ENCODE measurements at regions not wholly inside any gene's neighbourhood (a gene's known extent, or its start where the extent isn't known, plus 50 kb on each side); places are given as distances from the start of the nearest gene placed in this dataset.
A peak's percentile ranks its signal among the peaks of the same experiment; 100 is the strongest.
"Not testable (repeated sequence)": the region's sequence is repeated elsewhere in the genome, so short reads cannot be mapped to it uniquely, and the experiment has no call there.

DNA sequence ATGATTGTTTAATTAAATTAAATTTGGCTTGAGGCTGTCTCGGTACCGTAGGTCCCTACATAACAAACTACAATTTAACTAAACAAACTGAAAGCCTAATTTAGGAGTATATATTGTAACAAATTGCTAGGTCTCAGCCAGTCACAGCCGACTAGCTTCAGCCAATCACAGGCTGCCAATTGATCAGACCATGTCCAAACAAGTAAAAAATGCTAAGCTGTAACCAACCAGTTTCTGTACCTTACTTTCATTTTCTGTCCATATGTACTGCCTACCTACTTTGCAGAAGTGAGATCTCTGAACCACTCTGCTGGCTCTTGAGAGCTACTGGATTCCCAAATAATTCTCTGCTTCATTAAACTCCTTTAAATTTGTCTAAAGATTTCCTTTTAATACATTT is 648.0 kb upstream of the GJE1 start:
- no peak for DNase-seq

GRCh38 chr6:141483598-141484061 is 649.1 kb upstream of the GJE1 start:
- DNase-seq, result no peak

GRCh38 chr6:141482796-141483597 is 649.7 kb upstream of the GJE1 start:
- DNase-seq, result peak in 1 of 2 experiments; percentile 12

- DNase-seq, result no peak
Observed at GRCh38 chr6:141475259-141475658, 657.5 kb upstream of the GJE1 start.

DNA sequence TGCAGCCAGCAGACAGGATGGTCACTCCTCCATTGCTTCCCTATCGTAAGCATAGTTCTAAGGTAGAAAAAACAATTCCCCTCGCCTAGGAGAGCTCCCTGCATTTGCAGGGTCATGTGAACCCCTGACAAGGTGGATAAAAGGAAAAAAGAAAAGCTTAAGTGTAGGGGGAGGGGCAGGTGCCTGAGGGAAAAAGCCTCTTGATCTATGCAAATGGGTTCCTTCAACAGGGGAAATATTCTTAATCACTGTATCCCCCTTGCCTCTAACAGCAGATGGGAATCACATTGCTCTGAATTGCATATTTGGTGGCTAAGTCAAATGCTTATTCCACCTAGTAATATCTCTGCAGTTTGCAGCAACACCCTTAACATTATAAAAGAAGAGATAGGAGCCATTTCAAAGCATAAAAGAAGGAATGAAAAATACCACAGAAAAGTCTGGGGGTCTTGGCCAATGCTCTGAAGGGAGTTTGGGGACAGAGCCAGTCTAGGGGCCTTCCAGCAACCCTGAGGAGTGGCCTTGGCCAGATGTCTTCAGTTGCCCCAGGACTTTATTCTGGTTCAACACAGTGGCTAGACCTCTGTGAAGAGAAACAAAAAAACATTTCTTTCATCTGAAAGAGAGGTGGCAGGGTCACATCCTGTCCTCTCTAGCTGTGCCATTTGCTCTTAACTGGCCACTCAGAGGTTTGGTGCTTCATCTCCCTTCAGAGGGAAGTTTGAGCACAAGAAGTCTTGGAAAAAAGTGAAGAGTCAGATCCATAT is 660.4 kb upstream of the GJE1 start:
- no peak for DNase-seq

DNA sequence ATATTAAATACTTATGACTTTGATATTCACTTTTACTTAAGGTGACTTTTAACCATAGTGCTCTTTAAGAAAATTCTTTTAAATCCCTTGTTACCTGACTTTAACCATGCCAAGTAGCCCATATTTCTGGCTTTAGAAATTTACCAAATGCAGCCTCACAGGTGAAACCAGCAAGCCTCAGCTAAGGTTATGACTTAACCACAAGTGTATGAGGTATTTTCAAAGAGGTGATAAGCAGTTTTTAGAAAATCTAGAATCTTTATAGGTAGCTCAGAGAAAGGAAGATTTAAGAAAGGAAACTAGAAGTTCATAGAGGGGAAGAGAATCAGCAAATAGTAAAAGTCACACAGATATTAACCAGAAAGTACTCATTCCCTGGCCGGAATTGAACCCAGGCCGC is 661.9 kb upstream of the GJE1 start:
- DNase-seq, result no peak

DNA sequence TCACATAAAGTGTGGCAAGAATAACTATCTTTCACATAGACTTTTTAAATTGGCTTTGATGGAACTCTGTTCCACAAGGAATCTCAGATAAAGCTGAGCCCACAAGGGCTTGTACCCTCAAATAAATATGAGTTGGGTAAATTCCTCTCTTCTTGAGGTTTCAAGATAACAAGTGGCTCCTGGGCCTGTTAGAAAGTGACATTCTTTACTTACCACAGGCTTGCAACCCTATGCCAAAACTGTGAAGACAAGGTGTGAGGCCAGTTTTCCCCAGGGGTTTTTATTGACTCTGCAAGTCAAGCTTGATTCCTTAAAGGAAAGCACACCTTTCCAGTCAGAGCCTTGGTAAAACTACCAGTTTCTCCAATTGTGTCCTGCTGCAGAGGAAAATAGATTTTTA is 664.8 kb upstream of the GJE1 start:
- DNase-seq, result no peak

DNA sequence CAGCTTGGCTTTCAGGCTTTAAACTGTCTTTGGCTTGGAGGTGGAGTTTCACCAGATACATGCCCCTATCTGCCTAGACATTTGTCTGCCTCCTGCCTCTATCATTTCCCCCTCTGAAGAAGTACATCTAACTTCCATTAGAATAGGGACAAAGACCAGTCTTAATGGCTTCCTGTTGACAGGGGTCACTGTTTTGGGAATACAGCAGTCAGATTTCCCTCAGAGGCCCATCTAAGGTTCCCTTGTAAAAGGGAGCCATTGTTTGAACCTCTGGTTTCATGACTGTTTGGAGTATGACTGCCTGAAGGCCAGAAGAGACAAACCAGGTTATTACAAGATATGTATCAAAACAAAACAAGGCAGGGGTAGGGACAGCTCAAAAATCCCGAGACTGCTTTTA is 665.7 kb upstream of the GJE1 start:
- DNase-seq, result no peak

- DNase-seq, result no peak
Observed at GRCh38 chr6:141464896-141465295, 667.8 kb upstream of the GJE1 start.

DNA sequence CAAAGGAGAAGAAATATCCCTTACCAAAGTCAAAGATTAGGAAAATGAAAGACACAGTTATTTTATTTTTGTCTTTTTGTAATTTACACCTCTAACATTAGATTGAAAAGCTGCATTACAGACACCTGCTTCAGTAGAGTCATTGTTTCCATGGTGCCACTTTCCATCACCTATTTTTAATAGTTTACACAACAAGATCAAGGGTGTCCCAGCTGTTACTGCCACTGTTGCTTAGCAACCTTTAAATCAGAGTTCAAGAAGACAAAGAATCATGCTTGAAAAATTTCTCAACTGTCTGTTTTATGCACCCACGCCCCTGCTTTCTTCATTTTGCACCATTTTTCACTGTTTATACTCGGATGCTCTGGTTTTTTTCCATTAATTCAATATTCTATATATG is 668.2 kb upstream of the GJE1 start:
- DNase-seq, result peak in 1 of 2 experiments; percentile 4

- no peak for DNase-seq
Observed at GRCh38 chr6:141463237-141463977, 669.3 kb upstream of the GJE1 start.

DNA sequence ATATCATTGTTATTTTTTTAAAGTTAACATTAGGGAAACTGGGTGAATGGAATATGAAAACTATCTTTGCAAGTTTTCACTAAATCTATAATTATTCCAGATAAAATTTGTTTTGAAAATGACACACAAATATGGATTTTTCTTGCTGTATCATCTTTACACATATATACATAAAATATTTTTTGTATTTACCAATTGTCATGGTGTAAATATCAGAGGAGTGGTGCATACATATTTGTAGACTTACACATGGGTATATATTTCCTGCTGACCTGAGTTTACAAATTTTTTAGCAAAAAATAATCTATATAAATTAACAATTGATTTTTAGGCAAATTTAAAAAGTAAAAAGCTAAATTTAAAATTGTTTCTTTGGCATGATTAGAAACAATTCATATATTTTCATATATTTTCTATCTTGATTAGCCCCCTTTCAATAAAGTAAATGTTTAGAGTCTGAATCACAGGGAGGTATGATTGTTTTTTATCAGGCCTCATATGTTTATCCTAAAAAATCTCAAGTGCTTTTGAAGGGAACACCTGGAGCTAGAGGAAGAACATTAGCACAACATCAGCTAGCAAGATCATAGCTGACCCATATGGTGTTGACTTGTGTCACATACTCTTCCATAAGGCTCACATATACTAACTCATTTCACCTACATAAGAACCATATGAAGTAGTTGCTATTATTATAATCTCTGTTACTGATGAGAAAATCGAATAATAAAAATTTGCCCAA is 671.8 kb upstream of the GJE1 start:
- no peak for DNase-seq

DNA sequence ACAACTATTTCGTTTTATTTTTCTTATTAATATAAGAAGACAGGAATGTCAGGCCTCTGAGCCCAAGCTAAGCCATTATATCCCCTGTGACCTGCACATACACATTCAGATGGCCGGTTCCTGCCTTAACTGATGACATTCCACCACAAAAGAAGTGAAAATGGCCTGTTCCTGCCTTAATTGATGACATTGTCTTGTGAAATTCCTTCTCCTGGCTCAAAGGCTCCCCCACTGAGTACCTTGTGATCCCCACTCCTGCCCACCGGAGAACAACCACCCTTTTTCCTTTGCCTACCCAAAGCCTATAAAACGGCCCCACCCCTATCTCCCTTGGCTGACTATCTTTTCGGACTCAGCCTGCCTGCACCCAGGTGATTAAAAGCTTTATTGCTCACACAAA is 672.5 kb upstream of the GJE1 start:
- not testable (repeated sequence) for DNase-seq

DNA sequence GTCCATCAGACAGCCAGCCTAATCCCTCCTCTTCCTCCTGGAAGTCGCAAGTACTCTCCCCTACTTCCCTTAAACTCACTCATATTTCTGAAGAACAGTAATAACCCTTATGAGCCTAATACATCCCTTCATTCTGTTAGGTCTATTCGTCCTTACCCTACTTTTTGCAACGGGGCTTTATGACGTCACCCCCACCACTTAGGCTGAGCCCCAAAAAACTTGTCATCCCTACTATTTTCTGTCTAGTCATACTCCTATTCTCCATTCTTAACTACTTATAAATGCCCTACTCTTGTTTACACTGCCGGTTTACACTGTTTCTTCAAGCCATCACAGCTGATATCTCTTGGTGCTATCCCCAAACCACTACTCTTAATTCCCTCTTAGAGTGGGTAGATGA is 674.7 kb upstream of the GJE1 start:
- not testable (repeated sequence) for DNase-seq

- DNase-seq, result no peak
Observed at GRCh38 chr6:141452354-141452686, 680.4 kb upstream of the GJE1 start.

- DNase-seq, result no peak
Observed at GRCh38 chr6:141451511-141452353, 681.0 kb upstream of the GJE1 start.

- no peak for DNase-seq
Observed at GRCh38 chr6:141451181-141451510, 681.6 kb upstream of the GJE1 start.

DNA sequence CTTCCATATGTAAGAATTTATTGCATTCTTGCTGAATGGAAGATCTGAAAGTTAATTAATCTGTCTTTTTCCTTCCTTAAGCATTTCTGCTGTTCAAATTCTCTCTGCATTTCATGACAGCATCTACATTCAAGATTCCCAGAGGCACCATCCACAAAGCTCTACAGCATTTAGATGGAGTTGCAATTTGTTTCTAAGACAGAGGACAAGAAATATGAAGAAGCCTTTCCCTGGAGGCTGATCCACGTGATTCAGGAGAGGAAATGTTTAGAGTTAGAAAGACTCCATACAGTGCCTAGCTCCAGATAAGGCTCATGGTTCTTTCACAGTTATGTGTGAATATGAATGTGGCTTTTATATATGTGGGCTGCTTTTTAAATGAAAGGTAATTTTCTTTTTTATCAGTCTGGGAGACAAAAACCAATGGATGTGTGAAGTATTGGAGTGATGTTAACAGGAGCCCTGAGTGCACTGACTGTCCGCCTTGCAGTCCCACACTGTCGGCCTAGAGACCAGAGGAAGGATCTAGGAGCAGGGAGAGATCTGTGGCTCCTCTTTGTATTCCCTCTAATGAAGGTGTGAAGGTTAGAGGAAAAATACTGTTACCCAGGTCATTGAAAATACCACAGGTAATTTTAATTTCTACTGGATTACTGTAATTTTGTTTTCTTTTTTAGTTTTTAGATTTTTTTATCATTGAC is 686.6 kb upstream of the GJE1 start:
- no peak for DNase-seq

DNA sequence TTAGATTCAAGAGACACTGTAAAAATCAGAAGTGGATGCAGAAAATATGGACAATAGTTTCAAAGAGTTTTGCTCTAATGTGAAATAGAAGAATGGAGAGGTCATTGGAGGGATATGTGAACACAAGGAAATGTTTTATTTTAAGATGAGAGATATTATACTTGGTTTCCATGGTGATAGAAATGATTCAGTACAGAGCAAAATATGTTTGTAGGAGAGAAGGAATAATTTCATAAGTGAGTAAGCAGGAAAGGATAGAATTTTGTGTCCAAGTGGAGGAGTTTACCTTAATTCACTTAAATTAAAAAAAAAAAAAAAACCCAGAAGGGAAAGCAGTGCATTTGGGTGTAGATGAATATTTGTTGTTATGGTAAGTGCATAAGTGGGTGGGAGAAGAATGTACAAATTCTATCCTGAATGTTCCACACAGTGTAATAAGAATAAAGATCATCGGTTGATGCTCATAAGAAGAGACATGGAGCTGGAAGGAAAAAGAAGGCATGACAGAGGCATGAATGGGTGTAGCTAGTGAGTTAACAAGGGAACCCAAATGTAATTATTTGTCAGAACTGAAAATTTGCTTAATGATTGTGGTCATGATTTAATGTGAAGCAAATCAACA is 688.9 kb upstream of the GJE1 start:
- DNase-seq, result no peak

DNA sequence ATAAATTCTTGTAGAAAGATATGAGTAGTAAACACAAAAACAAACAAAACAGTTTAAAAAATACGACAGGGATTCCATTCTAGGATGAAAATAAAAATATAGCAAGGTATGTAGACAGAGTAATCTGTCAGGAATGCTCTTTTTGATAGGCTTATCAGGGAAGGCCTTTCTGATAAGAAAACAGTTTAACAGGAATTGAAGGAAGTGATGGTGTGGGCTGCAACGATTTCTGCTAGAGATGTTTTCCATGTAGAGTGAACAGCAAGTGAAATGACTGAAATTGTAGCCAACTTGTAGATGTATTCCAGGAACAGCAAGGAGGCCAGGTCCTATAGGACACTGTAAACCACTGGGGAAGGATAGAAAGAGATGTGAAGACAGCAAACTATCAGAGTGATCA is 689.7 kb upstream of the GJE1 start:
- DNase-seq, result no peak

DNA sequence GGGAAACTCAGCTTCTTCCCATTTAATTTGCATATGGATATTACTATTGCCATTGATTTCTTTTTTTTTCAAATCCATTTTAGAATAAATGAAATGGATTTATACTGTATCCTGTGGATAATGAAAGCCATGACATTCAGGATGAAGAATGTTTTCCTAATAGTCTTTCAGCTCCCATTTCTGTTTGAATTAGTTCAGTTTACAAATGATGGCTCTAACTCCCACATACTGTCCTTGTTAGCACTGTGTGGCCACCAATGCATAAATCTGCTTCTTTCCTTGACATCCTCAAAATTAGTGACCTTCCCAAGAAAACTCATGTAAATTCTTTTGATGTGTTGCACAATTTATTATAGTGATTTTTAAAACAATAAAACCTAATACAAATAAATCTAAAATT is 693.2 kb upstream of the GJE1 start:
- DNase-seq, result no peak

All from NCI-H526 (cell line).